AG09319 (cell line): ENCODE measurements at regions not wholly inside any gene's neighbourhood (a gene's known extent, or its start where the extent isn't known, plus 50 kb on each side); places are given as distances from the start of the nearest gene placed in this dataset.

Experiments used
- DNase-seq: peaks from one replicate; pipeline ENCODE4 v3.0.0-alpha.2; 2010; ENCODE audit warnings: low read depth; ENCODE audit errors: extremely low read depth
- TF ChIP-seq, protein P1 (sequence below): IDR thresholded peaks from 2 replicates; pipeline ENCODE4 v1.5.1; 2011; ENCODE audit warnings: low read depth, mild to moderate bottlenecking, inconsistent platforms, low read length, moderate library complexity

GRCh38 chr2:15703365-15703869 is 111.7 kb downstream of the DDX1 start:
- DNase-seq, result no peak
- TF ChIP-seq, protein P1, sequence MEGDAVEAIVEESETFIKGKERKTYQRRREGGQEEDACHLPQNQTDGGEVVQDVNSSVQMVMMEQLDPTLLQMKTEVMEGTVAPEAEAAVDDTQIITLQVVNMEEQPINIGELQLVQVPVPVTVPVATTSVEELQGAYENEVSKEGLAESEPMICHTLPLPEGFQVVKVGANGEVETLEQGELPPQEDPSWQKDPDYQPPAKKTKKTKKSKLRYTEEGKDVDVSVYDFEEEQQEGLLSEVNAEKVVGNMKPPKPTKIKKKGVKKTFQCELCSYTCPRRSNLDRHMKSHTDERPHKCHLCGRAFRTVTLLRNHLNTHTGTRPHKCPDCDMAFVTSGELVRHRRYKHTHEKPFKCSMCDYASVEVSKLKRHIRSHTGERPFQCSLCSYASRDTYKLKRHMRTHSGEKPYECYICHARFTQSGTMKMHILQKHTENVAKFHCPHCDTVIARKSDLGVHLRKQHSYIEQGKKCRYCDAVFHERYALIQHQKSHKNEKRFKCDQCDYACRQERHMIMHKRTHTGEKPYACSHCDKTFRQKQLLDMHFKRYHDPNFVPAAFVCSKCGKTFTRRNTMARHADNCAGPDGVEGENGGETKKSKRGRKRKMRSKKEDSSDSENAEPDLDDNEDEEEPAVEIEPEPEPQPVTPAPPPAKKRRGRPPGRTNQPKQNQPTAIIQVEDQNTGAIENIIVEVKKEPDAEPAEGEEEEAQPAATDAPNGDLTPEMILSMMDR, result no peak

GRCh38 chr2:15704086-15704787 is 112.6 kb downstream of the DDX1 start:
- no peak for DNase-seq
- TF ChIP-seq, protein P1, result no peak

GRCh38 chr2:15704788-15705115 is 113.1 kb downstream of the DDX1 start:
- TF ChIP-seq, protein P1, result no peak
- DNase-seq, result no peak

- DNase-seq, result no peak
These were observed 113.6 kb downstream of the DDX1 start for GRCh38 chr2:15705310-15705709.

DNA sequence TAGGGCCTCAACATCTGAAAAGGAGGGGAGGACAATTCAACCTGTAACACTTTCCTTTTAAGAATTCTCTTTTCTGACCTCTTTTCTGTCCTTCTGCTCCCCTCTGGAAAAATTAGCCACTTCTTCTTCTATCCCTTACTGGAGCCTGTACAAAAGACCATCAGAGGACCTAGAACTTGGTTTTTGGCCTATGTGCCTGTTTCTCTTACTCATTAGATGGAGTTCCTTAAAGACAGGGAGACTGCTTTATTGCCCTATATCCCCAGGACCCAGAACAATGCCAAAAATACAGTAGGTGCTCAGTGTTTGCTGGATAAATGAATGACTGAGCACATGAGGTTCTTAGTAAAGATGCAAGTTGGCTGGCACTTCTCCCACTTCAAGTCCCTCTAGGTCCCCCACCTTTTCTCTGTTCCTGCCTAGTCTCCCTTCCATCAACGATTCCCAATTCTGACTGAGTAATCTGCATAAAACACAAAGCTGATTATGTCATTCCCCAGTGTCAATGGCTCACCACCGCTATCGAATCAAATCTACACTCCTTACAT is 114.2 kb downstream of the DDX1 start:
- no peak for DNase-seq
- TF ChIP-seq, protein P1, result no peak

More at GRCh38 chr2:15705310-15705709, 113.6 kb downstream of the DDX1 start:
- TF ChIP-seq, protein P1, result no peak

- DNase-seq, result no peak
- TF ChIP-seq, protein P1, result no peak
These were observed 114.8 kb downstream of the DDX1 start for GRCh38 chr2:15706424-15706823.

GRCh38 chr2:15706986-15707632 is 115.4 kb downstream of the DDX1 start:
- TF ChIP-seq, protein P1, result no peak
- no peak for DNase-seq
